ENCODE measurements at regions not wholly inside any gene's neighbourhood (a gene's known extent, or its start where the extent isn't known, plus 50 kb on each side); places are given as distances from the start of the nearest gene placed in this dataset.

GRCh38 chr3:190741788-190742187, 120.7 kb downstream of the GMNC start:
- POLR2A ChIA-PET: no interaction called here
- H3K9me3 ChIP-seq (replicated peaks; ENCODE audit: control insufficient read depth, insufficient read depth, low read length): no peaks in the 10 kb centered on the region
- H4K20me1 ChIP-seq (replicated peaks; ENCODE audit: control insufficient read depth, extremely low read depth, insufficient read depth, low read length): no peaks in the 10 kb centered on the region
- no peaks in the 10 kb centered on the region for H3K9me1 ChIP-seq (replicated peaks; ENCODE audit: control insufficient read depth, extremely low read depth, insufficient read depth, low read length)
- H3K36me3 ChIP-seq (ENCODE audit: control insufficient read depth in 2 of 2, extremely low read depth in 1 of 2, insufficient read depth in 2 of 2, low read length in 2 of 2): no peaks in the 10 kb centered on the region
- no TSS peak for BruUV-seq (replicated peaks)
- dilution Hi-C loops (cut with MboI; ENCODE audit: extremely low pct_ligation_motif_present, low sequenced_read_pairs) (no loop called here), intact Hi-C loops (cut with micrococcal nuclease) (no loop called here)
- H3K27ac ChIP-seq (ENCODE audit: insufficient read depth, low read depth, low read length): no peak overlapping the region
- H3K4me2 ChIP-seq (ENCODE audit: insufficient read depth, low read length): no peak overlapping the region
- CTCF ChIA-PET: no interaction called here
- TF ChIP-seq CTCF (IDR thresholded peaks at IDR 0.05; ENCODE audit: extremely low read depth in 1 of 2, insufficient read depth in 1 of 2, low read depth in 1 of 2, low read length in 2 of 2) (no peak), JUN (IDR thresholded peaks at IDR 0.05; ENCODE audit: borderline replicate concordance, insufficient read depth, insufficient read length, low read depth) (no peak), MYC (IDR thresholded peaks at IDR 0.05; ENCODE audit: low read depth, low read length) (no peak), GATA2 (IDR thresholded peaks at IDR 0.05; ENCODE audit: insufficient read depth, insufficient read length, low read depth, low read length) (no peak), MAX (IDR thresholded peaks at IDR 0.05; ENCODE audit: insufficient read depth, insufficient read length) (no peak)
- no peaks in the 10 kb centered on the region for H3K4me1 ChIP-seq (ENCODE audit: control insufficient read depth, extremely low read depth, insufficient read depth, low read length)
- FAIRE-seq (no peak), DNase-seq (ENCODE audit: low read depth, low spot score) (no peak)
- no peaks in the 10 kb centered on the region for H3K27me3 ChIP-seq (ENCODE audit: control insufficient read depth in 2 of 2, insufficient read depth in 2 of 2, low read length in 2 of 2)
- H3K4me3 ChIP-seq (replicated peaks in 1 of 3; ENCODE audit: insufficient read depth in 1 of 3, low read depth in 1 of 3, low read length in 3 of 3): no peak overlapping the region
- no peak overlapping the region for H3K9ac ChIP-seq (replicated peaks; ENCODE audit: extremely low read depth, insufficient read depth, low read length)
- H2AFZ ChIP-seq (ENCODE audit: low read depth, low read length): no peak overlapping the region
- no peaks in the 10 kb centered on the region for H3K79me2 ChIP-seq (ENCODE audit: control insufficient read depth, insufficient read depth, low read length)

- FAIRE-seq: no peak
- DNase-seq (ENCODE audit: low read depth, low spot score): no peak
- intact Hi-C loops (cut with micrococcal nuclease) (no loop called here), dilution Hi-C loops (cut with MboI; ENCODE audit: extremely low pct_ligation_motif_present, low sequenced_read_pairs) (no loop called here)
- Histone ChIP-seq H3K36me3 (ENCODE audit: control insufficient read depth in 2 of 2, extremely low read depth in 1 of 2, insufficient read depth in 2 of 2, low read length in 2 of 2) (no peaks in the 10 kb centered on the region), H3K4me1 (ENCODE audit: control insufficient read depth, extremely low read depth, insufficient read depth, low read length) (no peaks in the 10 kb centered on the region), H3K79me2 (ENCODE audit: control insufficient read depth, insufficient read depth, low read length) (no peaks in the 10 kb centered on the region), H3K9me1 (replicated peaks; ENCODE audit: control insufficient read depth, extremely low read depth, insufficient read depth, low read length) (no peaks in the 10 kb centered on the region), H3K9me3 (replicated peaks; ENCODE audit: control insufficient read depth, insufficient read depth, low read length) (no peaks in the 10 kb centered on the region), H3K27me3 (ENCODE audit: control insufficient read depth in 2 of 2, insufficient read depth in 2 of 2, low read length in 2 of 2) (no peaks in the 10 kb centered on the region), H3K4me3 (replicated peaks in 1 of 3; ENCODE audit: insufficient read depth in 1 of 3, low read depth in 1 of 3, low read length in 3 of 3) (no peak overlapping the region), H3K27ac (ENCODE audit: insufficient read depth, low read depth, low read length) (no peak overlapping the region), H4K20me1 (replicated peaks; ENCODE audit: control insufficient read depth, extremely low read depth, insufficient read depth, low read length) (no peaks in the 10 kb centered on the region), H2AFZ (ENCODE audit: low read depth, low read length) (no peak overlapping the region), H3K9ac (replicated peaks; ENCODE audit: extremely low read depth, insufficient read depth, low read length) (no peak overlapping the region), H3K4me2 (ENCODE audit: insufficient read depth, low read length) (no peak overlapping the region)
- no TSS peak for BruUV-seq (replicated peaks)
- CTCF ChIA-PET: no interaction called here
- POLR2A ChIA-PET: no interaction called here
- TF ChIP-seq GATA2 (IDR thresholded peaks at IDR 0.05; ENCODE audit: insufficient read depth, insufficient read length, low read depth, low read length): no peak
- no peak for TF ChIP-seq EZH2 (IDR thresholded peaks at IDR 0.05; ENCODE audit: borderline replicate concordance, low read depth, low read length, severe bottlenecking)
- no peak for TF ChIP-seq POLR2AphosphoS5 (IDR thresholded peaks at IDR 0.05; ENCODE audit: insufficient read depth, low read depth, low read length)
- no peak for TF ChIP-seq POLR2A (IDR thresholded peaks at IDR 0.05; ENCODE audit: low read depth, low read length)
- TF ChIP-seq MYC (IDR thresholded peaks at IDR 0.05; ENCODE audit: low read depth, low read length): no peak
- no peak for TF ChIP-seq MAX (IDR thresholded peaks at IDR 0.05; ENCODE audit: insufficient read depth, insufficient read length)
- TF ChIP-seq JUN (IDR thresholded peaks at IDR 0.05; ENCODE audit: borderline replicate concordance, insufficient read depth, insufficient read length, low read depth): no peak
- TF ChIP-seq FOS (IDR thresholded peaks at IDR 0.05; ENCODE audit: borderline replicate concordance, insufficient read depth, low read length): no peak
- TF ChIP-seq CTCF (IDR thresholded peaks at IDR 0.05; ENCODE audit: extremely low read depth in 1 of 2, insufficient read depth in 1 of 2, low read depth in 1 of 2, low read length in 2 of 2): no peak
Measured at GRCh38 chr3:190739641-190740185, 122.8 kb downstream of the GMNC start.
